ENCODE measurements at regions not wholly inside any gene's neighbourhood (a gene's known extent, or its start where the extent isn't known, plus 50 kb on each side); places are given as distances from the start of the nearest gene placed in this dataset.

GRCh38 chr7:7017707-7018280 lies 164.6 kb upstream of the C1GALT1 start:
- no peak for TF ChIP-seq CTCF (IDR thresholded peaks at IDR 0.05)
- no peak for TF ChIP-seq POLR2A (IDR thresholded peaks at IDR 0.05)
